ENCODE measurements at regions not wholly inside any gene's neighbourhood (a gene's known extent, or its start where the extent isn't known, plus 50 kb on each side); places are given as distances from the start of the nearest gene placed in this dataset.

DNA sequence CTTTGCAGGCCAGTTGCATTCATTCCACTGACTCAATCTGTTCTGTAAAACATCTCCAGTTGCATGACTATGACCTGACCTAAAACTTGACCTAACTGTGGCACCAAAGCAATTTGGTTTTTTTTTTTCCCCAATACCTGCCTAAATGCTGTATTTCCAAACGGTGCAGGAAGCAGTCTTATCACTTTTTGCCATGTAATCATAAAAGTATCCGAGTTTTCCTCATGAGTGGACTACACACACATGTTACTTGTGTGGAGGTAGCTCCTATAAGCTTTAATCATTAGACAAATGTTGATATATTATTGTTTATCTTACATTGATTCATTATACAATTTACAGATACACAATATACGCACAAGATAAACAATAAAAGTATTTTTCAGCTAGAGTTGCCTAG lies 373.7 kb downstream of the BTBD3 start:
- TF ChIP-seq TCF12 (IDR thresholded peaks at IDR 0.05; ENCODE audit: low read depth) (no peak), TEAD4 (IDR thresholded peaks at IDR 0.05) (no peak)
- TF ChIP-seq, protein P1, sequence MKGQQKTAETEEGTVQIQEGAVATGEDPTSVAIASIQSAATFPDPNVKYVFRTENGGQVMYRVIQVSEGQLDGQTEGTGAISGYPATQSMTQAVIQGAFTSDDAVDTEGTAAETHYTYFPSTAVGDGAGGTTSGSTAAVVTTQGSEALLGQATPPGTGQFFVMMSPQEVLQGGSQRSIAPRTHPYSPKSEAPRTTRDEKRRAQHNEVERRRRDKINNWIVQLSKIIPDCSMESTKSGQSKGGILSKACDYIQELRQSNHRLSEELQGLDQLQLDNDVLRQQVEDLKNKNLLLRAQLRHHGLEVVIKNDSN (IDR thresholded peaks at IDR 0.05), result no peak

GRCh38 chr20:12293900-12294299 lies 376.2 kb downstream of the BTBD3 start:
- TF ChIP-seq CEBPB (IDR thresholded peaks at IDR 0.05), result no peak

DNA sequence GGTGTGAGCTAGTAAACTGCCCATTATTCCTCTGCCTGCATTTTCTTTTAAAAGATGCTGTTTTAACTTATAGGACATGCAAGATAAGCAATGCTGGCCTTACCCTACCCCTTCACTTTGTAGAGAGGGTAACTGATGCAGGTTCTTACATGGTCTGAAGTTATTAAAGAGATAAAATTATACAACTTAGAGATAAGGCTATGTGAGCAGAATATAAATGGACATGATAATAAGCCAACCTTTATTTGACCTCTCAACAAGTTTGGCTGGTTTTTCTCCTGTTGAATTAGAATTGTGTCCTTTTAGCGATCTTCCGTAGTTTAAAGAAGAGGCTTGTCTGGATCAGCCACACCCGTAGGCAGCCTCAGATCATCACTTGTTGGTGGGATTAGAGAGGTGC lies 377.0 kb downstream of the BTBD3 start:
- TF ChIP-seq, protein P2, sequence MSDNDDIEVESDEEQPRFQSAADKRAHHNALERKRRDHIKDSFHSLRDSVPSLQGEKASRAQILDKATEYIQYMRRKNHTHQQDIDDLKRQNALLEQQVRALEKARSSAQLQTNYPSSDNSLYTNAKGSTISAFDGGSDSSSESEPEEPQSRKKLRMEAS (IDR thresholded peaks at IDR 0.05), result no peak
- TF ChIP-seq EGR1 (IDR thresholded peaks at IDR 0.05), result no peak
- no peak for TF ChIP-seq RAD21 (IDR thresholded peaks at IDR 0.05; ENCODE audit: low read depth)
- TF ChIP-seq NFIC (IDR thresholded peaks at IDR 0.05), result no peak
- TF ChIP-seq, protein P1 (IDR thresholded peaks at IDR 0.05), result no peak
- TF ChIP-seq YY1 (IDR thresholded peaks at IDR 0.05; ENCODE audit: low read depth), result no peak
- no peak for TF ChIP-seq CEBPB (IDR thresholded peaks at IDR 0.05)
- no peak for TF ChIP-seq TAF1 (IDR thresholded peaks at IDR 0.05; ENCODE audit: low read depth)
- no peak for TF ChIP-seq CREB1 (IDR thresholded peaks at IDR 0.05; ENCODE audit: low read depth)
- no peak for TF ChIP-seq ZBTB7A (IDR thresholded peaks at IDR 0.05; ENCODE audit: low read depth)
- TF ChIP-seq EP300 (IDR thresholded peaks at IDR 0.05; ENCODE audit: borderline replicate concordance), result no peak
- no peak for TF ChIP-seq TCF12 (IDR thresholded peaks at IDR 0.05; ENCODE audit: low read depth)
- no peak for TF ChIP-seq FOXM1 (IDR thresholded peaks at IDR 0.05; ENCODE audit: borderline replicate concordance, low read depth)
- TF ChIP-seq REST (IDR thresholded peaks at IDR 0.05; ENCODE audit: low read depth), result no peak
- TF ChIP-seq TEAD4 (IDR thresholded peaks at IDR 0.05), result no peak

GRCh38 chr20:12305188-12305950 lies 387.7 kb downstream of the BTBD3 start:
- TF ChIP-seq REST (IDR thresholded peaks at IDR 0.05; ENCODE audit: low read depth), result no peak
- TF ChIP-seq TAF1 (IDR thresholded peaks at IDR 0.05; ENCODE audit: low read depth), result no peak

DNA sequence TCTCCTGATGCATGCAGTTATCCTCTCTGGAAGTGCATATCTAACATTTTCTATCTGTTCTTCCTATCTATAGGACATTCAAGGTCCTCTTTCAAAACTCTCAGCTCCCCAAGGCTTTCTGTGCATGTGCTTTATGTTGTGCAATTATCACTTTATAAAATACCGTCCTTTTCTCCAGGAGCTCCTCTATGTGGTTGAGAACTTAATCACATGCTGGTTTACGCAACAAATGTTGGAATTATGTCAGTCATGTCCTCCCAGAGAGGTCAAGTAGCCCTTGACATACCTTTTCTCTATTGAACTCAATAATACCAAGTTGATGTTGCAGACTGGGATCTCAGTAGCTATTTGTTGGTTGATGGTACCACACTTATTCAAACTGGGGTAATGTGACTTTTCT lies 388.4 kb downstream of the BTBD3 start:
- TF ChIP-seq, protein P2 (IDR thresholded peaks at IDR 0.05), result no peak
- TF ChIP-seq FOXM1 (IDR thresholded peaks at IDR 0.05; ENCODE audit: borderline replicate concordance, low read depth), result no peak
- TF ChIP-seq, protein P1 (IDR thresholded peaks at IDR 0.05), result no peak
- no peak for TF ChIP-seq EGR1 (IDR thresholded peaks at IDR 0.05)
- no peak for TF ChIP-seq TCF12 (IDR thresholded peaks at IDR 0.05; ENCODE audit: low read depth)
- no peak for TF ChIP-seq YY1 (IDR thresholded peaks at IDR 0.05; ENCODE audit: low read depth)
- no peak for TF ChIP-seq NFIC (IDR thresholded peaks at IDR 0.05)
- TF ChIP-seq CREB1 (IDR thresholded peaks at IDR 0.05; ENCODE audit: low read depth), result no peak

DNA sequence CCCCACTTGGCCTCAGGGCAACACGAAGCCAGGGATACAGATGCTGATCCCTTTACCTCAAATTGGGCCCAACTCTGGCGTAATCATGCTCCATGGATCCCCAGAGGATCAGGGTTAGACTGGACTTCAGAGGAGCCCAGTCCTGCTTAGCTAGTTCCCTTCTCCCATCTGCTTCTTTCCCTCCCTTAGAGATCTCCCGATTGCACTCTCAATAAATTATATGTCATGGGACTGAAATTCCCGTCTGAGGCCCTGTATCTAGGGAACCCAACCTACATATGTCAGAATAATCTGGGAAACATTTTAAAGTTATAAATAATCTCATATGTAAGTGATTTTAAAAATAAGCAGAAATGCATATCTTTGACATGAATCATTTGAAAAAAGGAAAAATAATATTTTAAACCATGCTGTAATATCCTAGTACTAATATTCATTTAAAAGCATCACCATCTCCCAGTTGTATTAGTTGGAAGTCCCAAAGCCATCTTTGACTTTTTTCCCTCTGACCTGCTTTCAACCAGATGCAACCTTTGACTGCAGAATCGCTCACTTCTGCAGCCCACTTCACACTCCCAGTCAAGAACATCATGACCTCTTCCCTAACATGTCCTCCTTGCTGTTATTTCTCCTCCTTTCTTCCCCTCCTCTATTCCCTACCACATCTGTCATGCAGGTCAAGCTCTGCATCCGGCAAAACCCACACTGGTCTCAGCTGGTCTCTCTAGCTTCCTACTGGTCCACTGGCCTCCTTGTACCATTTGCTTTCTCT lies 393.6 kb downstream of the BTBD3 start:
- TF ChIP-seq RAD21 (IDR thresholded peaks at IDR 0.05; ENCODE audit: low read depth) (no peak), EP300 (IDR thresholded peaks at IDR 0.05; ENCODE audit: borderline replicate concordance) (no peak), FOXM1 (IDR thresholded peaks at IDR 0.05; ENCODE audit: borderline replicate concordance, low read depth) (no peak), YY1 (IDR thresholded peaks at IDR 0.05; ENCODE audit: low read depth) (no peak), EGR1 (IDR thresholded peaks at IDR 0.05) (no peak), CREB1 (IDR thresholded peaks at IDR 0.05; ENCODE audit: low read depth) (no peak), TEAD4 (IDR thresholded peaks at IDR 0.05) (no peak), CEBPB (IDR thresholded peaks at IDR 0.05) (no peak), ZBTB7A (IDR thresholded peaks at IDR 0.05; ENCODE audit: low read depth) (no peak), NFIC (IDR thresholded peaks at IDR 0.05) (no peak), REST (IDR thresholded peaks at IDR 0.05; ENCODE audit: low read depth) (no peak), TAF1 (IDR thresholded peaks at IDR 0.05; ENCODE audit: low read depth) (no peak), TCF12 (IDR thresholded peaks at IDR 0.05; ENCODE audit: low read depth) (no peak)
- TF ChIP-seq, protein P1 (IDR thresholded peaks at IDR 0.05), result no peak
- TF ChIP-seq, protein P2 (IDR thresholded peaks at IDR 0.05), result no peak

Data from Ishikawa (cell line).